NCI-H748 treated with DMSO at 0.1 percent for 48 hours (cell line): ENCODE measurements at regions not wholly inside any gene's neighbourhood (a gene's known extent, or its start where the extent isn't known, plus 50 kb on each side); places are given as distances from the start of the nearest gene placed in this dataset.

Experiments
- DNase-seq: peaks from one replicate; lab custom pipeline; 2025; lab: John Stamatoyannopoulos, UW

- no peak for DNase-seq
Measured at GRCh38 chr6:4294636-4295035, 159.3 kb upstream of the ECI2 start.

- DNase-seq: no peak
Measured at GRCh38 chr6:4291453-4292403, 156.4 kb upstream of the ECI2 start.

GRCh38 chr6:4289770-4290320 is 154.5 kb upstream of the ECI2 start:
- peak; percentile 29 for DNase-seq

- peak; percentile 34 for DNase-seq
Measured at GRCh38 chr6:4287811-4288244, 152.5 kb upstream of the ECI2 start.

- no peak for DNase-seq
Measured at GRCh38 chr6:4287372-4287771, 152.0 kb upstream of the ECI2 start.

- no peak for DNase-seq
Measured at GRCh38 chr6:4282926-4283325, 147.6 kb upstream of the ECI2 start.

GRCh38 chr6:4281341-4282293 is 146.2 kb upstream of the ECI2 start:
- DNase-seq: peak; percentile 76

GRCh38 chr6:4280707-4281106 is 145.3 kb upstream of the ECI2 start:
- no peak for DNase-seq

GRCh38 chr6:4280031-4280430 is 144.7 kb upstream of the ECI2 start:
- no peak for DNase-seq

GRCh38 chr6:4274382-4275082 is 139.2 kb upstream of the ECI2 start:
- DNase-seq: no peak

- no peak for DNase-seq
Measured at GRCh38 chr6:4272996-4273395, 137.6 kb upstream of the ECI2 start.

- no peak for DNase-seq
Measured at GRCh38 chr6:4271761-4272470, 136.5 kb upstream of the ECI2 start.

GRCh38 chr6:4270776-4271175 is 135.4 kb upstream of the ECI2 start:
- no peak for DNase-seq

GRCh38 chr6:4270001-4270400 is 134.6 kb upstream of the ECI2 start:
- no peak for DNase-seq

GRCh38 chr6:4268171-4268570 is 132.8 kb upstream of the ECI2 start:
- no peak for DNase-seq

GRCh38 chr6:4265740-4266139 is 130.4 kb upstream of the ECI2 start:
- no peak for DNase-seq

GRCh38 chr6:4264601-4265000 is 129.2 kb upstream of the ECI2 start:
- DNase-seq: no peak

GRCh38 chr6:4264081-4264480 is 128.7 kb upstream of the ECI2 start:
- DNase-seq: no peak

- DNase-seq: no peak
Measured at GRCh38 chr6:4262526-4262925, 127.2 kb upstream of the ECI2 start.

- DNase-seq: no peak
Measured at GRCh38 chr6:4259391-4259790, 124.0 kb upstream of the ECI2 start.

- no peak for DNase-seq
Measured at GRCh38 chr6:4258733-4259132, 123.4 kb upstream of the ECI2 start.
